HEK293T (cell line): ENCODE measurements at regions not wholly inside any gene's neighbourhood (a gene's known extent, or its start where the extent isn't known, plus 50 kb on each side); places are given as distances from the start of the nearest gene placed in this dataset.

Experiments
- BHLHE40 ChIP-seq: fragments of 450-650 bp; IDR thresholded peaks from 2 replicates; pipeline ENCODE4 v1.6.1; 2016; ENCODE audit warnings: mild to moderate bottlenecking, moderate library complexity, borderline replicate concordance
- ELF4 ChIP-seq: fragments of 450-650 bp; IDR thresholded peaks from 2 replicates; pipeline ENCODE4 v1.6.1; 2017; ENCODE audit warnings: antibody characterized with exemption
- FOXK2 ChIP-seq: fragments of 450-650 bp; IDR thresholded peaks from 2 replicates; pipeline ENCODE4 v1.6.1; 2016; ENCODE audit warnings: mild to moderate bottlenecking
- FOXM1 ChIP-seq: fragments of 450-650 bp; IDR thresholded peaks from 2 replicates; pipeline ENCODE4 v1.6.1; 2017; ENCODE audit warnings: mild to moderate bottlenecking, borderline replicate concordance
- HDGF ChIP-seq: fragments of 450-650 bp; IDR thresholded peaks from 2 replicates; pipeline ENCODE4 v1.6.1; 2017; ENCODE audit warnings: antibody characterized with exemption, borderline replicate concordance
- L3MBTL2 ChIP-seq: fragments of 450-650 bp; conservative IDR thresholded peaks from 2 replicates; pipeline ENCODE4 v1.6.1; 2016; ENCODE audit warnings: mild to moderate bottlenecking
- SP1 ChIP-seq: fragments of 450-650 bp; IDR thresholded peaks from 2 replicates; pipeline ENCODE4 v1.6.1; 2017
- ZNF384 ChIP-seq: fragments of 450-650 bp; IDR thresholded peaks from 2 replicates; pipeline ENCODE4 v1.6.1; 2016
- TF ChIP-seq, protein P1 (sequence below): fragments of 450-650 bp; IDR thresholded peaks from 2 replicates; pipeline ENCODE4 v1.6.1; 2016

DNA sequence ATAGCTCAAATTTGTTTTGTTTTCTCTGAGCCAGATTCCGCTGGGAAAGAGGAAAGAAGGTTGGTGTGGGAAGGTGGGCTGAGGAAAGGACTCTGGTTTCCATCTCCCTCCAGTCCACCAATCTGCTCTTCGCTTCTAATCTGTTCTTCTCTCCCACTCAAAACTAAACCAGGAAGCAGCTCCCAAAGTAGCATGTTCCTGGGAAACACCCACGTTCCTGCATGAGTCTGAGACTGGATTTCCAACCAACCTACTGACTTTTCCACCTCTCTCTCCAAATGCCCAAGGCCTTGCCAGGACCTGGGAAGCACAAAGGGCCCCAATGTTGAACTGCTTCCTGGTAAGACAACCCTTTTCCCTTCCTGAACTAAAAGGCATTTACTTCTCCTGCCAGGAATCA is 110.2 kb downstream of the WT1 start:
- TF ChIP-seq L3MBTL2 (no peak), BHLHE40 (no peak), ZNF384 (no peak), FOXM1 (no peak), SP1 (no peak), ELF4 (no peak), HDGF (no peak), FOXK2 (no peak)
- TF ChIP-seq, protein P1, sequence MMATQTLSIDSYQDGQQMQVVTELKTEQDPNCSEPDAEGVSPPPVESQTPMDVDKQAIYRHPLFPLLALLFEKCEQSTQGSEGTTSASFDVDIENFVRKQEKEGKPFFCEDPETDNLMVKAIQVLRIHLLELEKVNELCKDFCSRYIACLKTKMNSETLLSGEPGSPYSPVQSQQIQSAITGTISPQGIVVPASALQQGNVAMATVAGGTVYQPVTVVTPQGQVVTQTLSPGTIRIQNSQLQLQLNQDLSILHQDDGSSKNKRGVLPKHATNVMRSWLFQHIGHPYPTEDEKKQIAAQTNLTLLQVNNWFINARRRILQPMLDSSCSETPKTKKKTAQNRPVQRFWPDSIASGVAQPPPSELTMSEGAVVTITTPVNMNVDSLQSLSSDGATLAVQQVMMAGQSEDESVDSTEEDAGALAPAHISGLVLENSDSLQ, result no peak
